ENCODE measurements at regions not wholly inside any gene's neighbourhood (a gene's known extent, or its start where the extent isn't known, plus 50 kb on each side); places are given as distances from the start of the nearest gene placed in this dataset.

GRCh38 chr20:48172357-48172702 lies 387.0 kb upstream of the SULF2 start:
- Histone ChIP-seq H3K27me3 (no peaks in the 10 kb centered on the region), H3K4me3 (ENCODE audit: low read depth in 1 of 2, low read length in 1 of 2) (no peak overlapping the region), H3K36me3 (no peaks in the 10 kb centered on the region), H3K27ac (no peak overlapping the region), H3K4me1 (ENCODE audit: control insufficient read depth in 1 of 2, insufficient read depth in 1 of 2, low read depth in 1 of 2, low read length in 1 of 2) (no peaks in the 10 kb centered on the region), H3K9me3 (no peaks in the 10 kb centered on the region)
- no peak for TF ChIP-seq CTCF (IDR thresholded peaks at IDR 0.05)

GRCh38 chr20:48171626-48172356 lies 386.5 kb upstream of the SULF2 start:
- H3K27ac ChIP-seq, result no peak overlapping the region
- H3K36me3 ChIP-seq, result no peaks in the 10 kb centered on the region
- no peak overlapping the region for H3K4me3 ChIP-seq (ENCODE audit: low read depth in 1 of 2, low read length in 1 of 2)
- H3K9me3 ChIP-seq, result no peaks in the 10 kb centered on the region
- no peak for TF ChIP-seq CTCF (IDR thresholded peaks at IDR 0.05)
- no peaks in the 10 kb centered on the region for H3K27me3 ChIP-seq
- no peaks in the 10 kb centered on the region for H3K4me1 ChIP-seq (ENCODE audit: control insufficient read depth in 1 of 2, insufficient read depth in 1 of 2, low read depth in 1 of 2, low read length in 1 of 2)

- no peaks in the 10 kb centered on the region for H3K9me3 ChIP-seq
- H3K36me3 ChIP-seq, result no peaks in the 10 kb centered on the region
- H3K27ac ChIP-seq, result no peak overlapping the region
- H3K4me3 ChIP-seq (ENCODE audit: low read depth in 1 of 2, low read length in 1 of 2), result no peak overlapping the region
- no peaks in the 10 kb centered on the region for H3K4me1 ChIP-seq (ENCODE audit: control insufficient read depth in 1 of 2, insufficient read depth in 1 of 2, low read depth in 1 of 2, low read length in 1 of 2)
- no peaks in the 10 kb centered on the region for H3K27me3 ChIP-seq
- no peak for TF ChIP-seq CTCF (IDR thresholded peaks at IDR 0.05)
These were observed 385.8 kb upstream of the SULF2 start for GRCh38 chr20:48171071-48171470.

GRCh38 chr20:48170625-48171024 lies 385.3 kb upstream of the SULF2 start:
- no peaks in the 10 kb centered on the region for H3K27me3 ChIP-seq
- no peak for TF ChIP-seq CTCF (IDR thresholded peaks at IDR 0.05)
- H3K4me1 ChIP-seq (ENCODE audit: control insufficient read depth in 1 of 2, insufficient read depth in 1 of 2, low read depth in 1 of 2, low read length in 1 of 2), result no peaks in the 10 kb centered on the region
- no peaks in the 10 kb centered on the region for H3K36me3 ChIP-seq
- no peaks in the 10 kb centered on the region for H3K9me3 ChIP-seq
- H3K27ac ChIP-seq, result no peak overlapping the region
- H3K4me3 ChIP-seq (ENCODE audit: low read depth in 1 of 2, low read length in 1 of 2), result no peak overlapping the region

GRCh38 chr20:48169650-48170225 lies 384.5 kb upstream of the SULF2 start:
- Histone ChIP-seq H3K27ac (no peak overlapping the region), H3K4me1 (ENCODE audit: control insufficient read depth in 1 of 2, insufficient read depth in 1 of 2, low read depth in 1 of 2, low read length in 1 of 2) (no peaks in the 10 kb centered on the region), H3K4me3 (ENCODE audit: low read depth in 1 of 2, low read length in 1 of 2) (no peak overlapping the region), H3K27me3 (no peaks in the 10 kb centered on the region), H3K36me3 (no peaks in the 10 kb centered on the region), H3K9me3 (no peaks in the 10 kb centered on the region)
- TF ChIP-seq CTCF (IDR thresholded peaks at IDR 0.05), result no peak
